Panc1 (cell line): ENCODE measurements at regions not wholly inside any gene's neighbourhood (a gene's known extent, or its start where the extent isn't known, plus 50 kb on each side); places are given as distances from the start of the nearest gene placed in this dataset.

Experiments used
- ATAC-seq: fragments of 200-7000 bp; cut with Tn5 transposase; 2 replicates; pipeline ENCODE4 v1.9.1; 2020; ENCODE audit warnings: mild to moderate bottlenecking, moderate library complexity
- BruUV-seq: library from RNA; stranded (reverse); fragments of 400-500 nt; replicated peaks from 2 replicates; lab custom pipeline; 2021; lab: Mats Ljungman, UMichigan
- CTCF ChIA-PET: fragments of 300-600 bp; sonication (Branson Sonifier 250); formaldehyde crosslinking; loops from one replicate; lab custom pipeline; 2022; ENCODE audit warnings: antibody characterized with exemption; lab: Charles Lee
- POLR2A ChIA-PET: fragments of 300-600 bp; sonication (Branson Sonifier 250); formaldehyde crosslinking; loops from one replicate; lab custom pipeline; 2022; ENCODE audit warnings: antibody characterized with exemption; lab: Charles Lee
- DNase-seq: peaks from one replicate; pipeline ENCODE4 v3.0.0-alpha.2; 2010; ENCODE audit warnings: low read depth, low spot score
- H3K27ac ChIP-seq: 2 replicates; pipeline ENCODE4 v1.5.1; 2011; ENCODE audit warnings: mild to moderate bottlenecking, low read length, inconsistent platforms
- H3K27me3 ChIP-seq: fragments of 200-500 bp; sonication (Bioruptor generic); 2 replicates; pipeline ENCODE4 v1.6.0; 2014; ENCODE audit warnings: low read length, inconsistent platforms; ENCODE audit not compliant: control insufficient read depth, insufficient read depth
- H3K36me3 ChIP-seq: fragments of 200-500 bp; sonication (Bioruptor generic); 2 replicates; pipeline ENCODE4 v1.5.1; 2014; ENCODE audit warnings: inconsistent platforms, mild to moderate bottlenecking, low read length, moderate library complexity; ENCODE audit not compliant: control insufficient read depth, insufficient read depth
- H3K4me1 ChIP-seq: 2 replicates; pipeline ENCODE4 v1.5.1; 2011; ENCODE audit warnings: inconsistent platforms, mild to moderate bottlenecking, low read length, moderate library complexity; ENCODE audit not compliant: control insufficient read depth, insufficient read depth
- H3K4me3 ChIP-seq, 2 experiments: 2 replicates each; pipeline ENCODE4 v1.5.1; 2011 to 2012; ENCODE audit warnings: low read depth in 2 of 2, low read length in 2 of 2, mild to moderate bottlenecking in 2 of 2, inconsistent platforms in 1 of 2, moderate library complexity in 1 of 2
- H3K9me3 ChIP-seq: fragments of 200-500 bp; sonication (Bioruptor generic); 2 replicates; pipeline ENCODE4 v1.5.1; 2014; ENCODE audit warnings: low read depth, mild to moderate bottlenecking, inconsistent platforms, low read length, moderate library complexity; ENCODE audit not compliant: control insufficient read depth, insufficient read depth
- CTCF ChIP-seq: fragments of 450-650 bp; IDR thresholded peaks from 2 replicates; pipeline ENCODE4 v1.5.1; 2017; ENCODE audit warnings: mild to moderate bottlenecking
- POLR2AphosphoS5 ChIP-seq: IDR thresholded peaks from 2 replicates; pipeline ENCODE4 v1.6.1; 2012; ENCODE audit warnings: mild to moderate bottlenecking, low read depth, low read length, moderate library complexity
- REST ChIP-seq, 2 experiments: IDR thresholded peaks; 2 replicates each; pipeline ENCODE4 v1.6.1; 2011 to 2012; ENCODE audit warnings: low read depth in 2 of 2, control low read depth in 1 of 2, low read length in 1 of 2, mild to moderate bottlenecking in 1 of 2, moderate library complexity in 1 of 2; ENCODE audit not compliant: insufficient read depth in 1 of 2
- SIN3A ChIP-seq: IDR thresholded peaks from 2 replicates; pipeline ENCODE4 v1.6.1; 2012; ENCODE audit warnings: low read depth, mild to moderate bottlenecking, low read length, moderate library complexity, borderline replicate concordance; ENCODE audit not compliant: insufficient read depth
- TCF7L2 ChIP-seq: IDR thresholded peaks from 2 replicates; pipeline ENCODE4 v1.6.1; 2011; ENCODE audit warnings: mild to moderate bottlenecking, low read depth, low read length, inconsistent platforms
- in situ Hi-C: cut with HindIII; loops from 2 replicates; pipeline ENCODE4 v1.10.0; 2016; ENCODE audit warnings: low sequenced_read_pairs, low pct_unique_long_range_greater_than_20kb
- intact Hi-C: fragments of 100-400 bp; cut with micrococcal nuclease; formaldehyde crosslinking; loops from one replicate; pipeline ENCODE4 v1.10.0; 2022; ENCODE audit not compliant: unreplicated experiment

DNA sequence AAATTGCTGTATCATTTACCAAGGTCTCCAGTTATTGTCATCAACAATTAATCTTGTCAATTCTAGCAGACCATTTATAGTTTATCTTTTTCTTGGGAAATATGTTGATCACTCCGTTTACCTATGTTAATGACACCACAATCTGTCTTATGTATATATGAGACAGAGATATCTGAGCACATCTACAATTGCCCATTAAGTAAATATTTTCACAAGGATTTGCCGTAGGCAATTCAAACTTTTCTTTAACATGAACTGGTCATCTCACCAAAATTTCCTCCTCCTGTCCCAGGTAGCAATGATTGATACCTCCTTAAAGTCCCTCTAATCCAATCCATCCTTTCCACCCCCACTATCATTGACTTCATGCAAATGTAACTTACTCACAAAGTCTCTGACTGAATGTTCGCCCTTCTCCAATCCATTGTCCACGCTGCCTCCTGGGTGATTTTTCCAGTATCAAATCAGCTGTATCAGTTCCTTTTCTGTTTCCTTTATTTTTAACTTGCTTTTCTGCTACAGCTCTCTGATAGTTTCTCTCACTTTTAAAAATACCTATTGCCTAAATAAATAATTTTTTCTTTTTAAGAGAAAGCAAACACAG lies 138.3 kb downstream of the GNAT3 start:
- Histone ChIP-seq H3K4me3 (no peak overlapping the region), H3K27me3 (no peaks in the 10 kb centered on the region), H3K4me1 (no peaks in the 10 kb centered on the region), H3K9me3 (no peaks in the 10 kb centered on the region), H3K36me3 (no peaks in the 10 kb centered on the region), H3K27ac (no peak overlapping the region)
- DNase-seq: no peak
- ATAC-seq: no peak
- ChIA-PET POLR2A (no interaction called here), CTCF (no interaction called here)
- no TSS peak for BruUV-seq
- in situ Hi-C loops: no loop called here
- intact Hi-C loops: no loop called here
- TF ChIP-seq REST (IDR thresholded peaks at IDR 0.05; ENCODE audit: insufficient read depth in 1 of 2, low read depth in 2 of 2, low read length in 1 of 2) (no peak), SIN3A (no peak), TCF7L2 (no peak), CTCF (no peak), POLR2AphosphoS5 (no peak)

DNA sequence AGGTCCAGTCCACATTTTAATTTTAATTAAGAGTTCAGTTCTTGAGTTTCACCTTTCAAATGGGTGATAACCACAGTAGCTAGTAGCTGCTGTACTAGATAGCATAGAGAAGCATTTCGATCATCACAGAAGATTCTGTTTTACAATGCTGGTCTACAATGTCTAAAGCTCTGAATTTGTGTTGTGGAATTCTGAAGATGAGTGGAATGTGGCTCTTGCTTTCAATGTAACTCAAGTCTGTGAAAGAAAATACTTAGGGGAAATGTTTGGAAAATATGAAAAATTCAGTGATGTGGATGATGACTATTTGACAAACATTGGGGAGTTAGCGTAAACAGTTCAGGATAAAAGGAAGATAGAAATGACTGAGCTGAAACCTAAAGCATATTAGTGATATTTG lies 139.4 kb downstream of the GNAT3 start:
- Histone ChIP-seq H3K4me1 (no peaks in the 10 kb centered on the region), H3K27ac (no peak overlapping the region), H3K4me3 (no peak overlapping the region), H3K36me3 (no peaks in the 10 kb centered on the region), H3K9me3 (no peaks in the 10 kb centered on the region), H3K27me3 (no peaks in the 10 kb centered on the region)
- in situ Hi-C loops: no loop called here
- DNase-seq (no peak), ATAC-seq (no peak)
- ChIA-PET POLR2A (no interaction called here), CTCF (no interaction called here)
- intact Hi-C loops: no loop called here
- TF ChIP-seq CTCF (no peak), REST (IDR thresholded peaks at IDR 0.05; ENCODE audit: insufficient read depth in 1 of 2, low read depth in 2 of 2, low read length in 1 of 2) (no peak), POLR2AphosphoS5 (no peak), TCF7L2 (no peak), SIN3A (no peak)
- BruUV-seq: no TSS peak
